ENCODE measurements at regions not wholly inside any gene's neighbourhood (a gene's known extent, or its start where the extent isn't known, plus 50 kb on each side); places are given as distances from the start of the nearest gene placed in this dataset.

DNA sequence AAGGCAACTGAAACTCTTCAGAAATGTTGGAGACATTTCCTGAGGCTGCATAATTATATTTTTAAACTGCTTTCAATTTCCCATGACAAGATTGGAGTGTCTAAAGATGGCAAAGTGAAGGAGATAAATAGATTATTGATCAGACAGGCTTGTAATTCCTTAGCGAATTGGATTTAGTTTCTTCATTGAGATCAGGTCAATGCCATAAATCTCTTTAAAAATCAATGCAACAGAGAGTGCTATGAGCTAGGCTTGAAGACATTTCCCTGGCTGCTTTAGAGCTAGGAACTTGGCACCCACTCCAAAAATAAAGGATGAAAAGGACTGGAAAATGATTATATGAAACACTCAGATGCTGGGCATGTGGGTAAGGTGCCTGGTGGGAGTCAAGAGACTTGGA lies 828.4 kb downstream of the TLR4 start:
- no peak for DNase-seq

DNA sequence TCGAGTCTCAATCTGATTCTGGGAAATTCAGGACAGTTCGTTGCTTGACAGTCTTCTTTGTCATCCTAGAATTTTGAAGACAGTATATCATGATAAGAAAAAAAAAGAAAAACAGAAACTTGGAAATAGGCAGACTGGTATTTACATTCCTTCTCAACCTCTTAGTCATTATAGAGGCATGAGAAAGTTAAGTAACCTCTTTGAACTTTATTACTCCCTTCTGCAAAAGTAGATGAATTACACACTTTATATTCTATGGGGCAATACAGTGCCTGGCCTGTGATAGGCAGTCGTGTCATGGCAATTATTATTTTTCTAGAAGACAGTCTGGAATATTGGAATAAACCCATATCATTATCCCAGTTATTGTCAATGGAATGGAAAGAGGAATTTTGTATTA lies 828.9 kb downstream of the TLR4 start:
- peak; percentile 44 for DNase-seq

DNA sequence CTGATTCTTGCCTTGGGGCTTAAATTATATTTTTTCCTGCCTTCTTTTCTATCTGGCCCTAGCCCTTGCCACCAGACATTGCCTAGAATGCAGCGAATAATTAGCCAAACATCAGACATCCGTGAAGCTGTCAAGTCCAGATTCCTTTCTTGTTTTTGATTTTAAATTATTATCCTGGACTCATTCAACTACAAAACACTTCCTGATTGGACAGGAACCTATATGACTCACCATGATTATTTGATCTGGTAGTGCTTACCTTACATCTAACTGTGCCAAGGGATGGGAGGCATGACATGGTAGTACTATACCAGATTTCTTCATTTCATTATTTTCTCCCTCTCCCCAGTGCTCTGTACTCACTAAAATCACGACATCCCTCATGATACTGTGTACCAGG lies 829.6 kb downstream of the TLR4 start:
- DNase-seq, result no peak

GRCh38 chr9:118536153-118536552 lies 832.0 kb downstream of the TLR4 start:
- no peak for DNase-seq

DNA sequence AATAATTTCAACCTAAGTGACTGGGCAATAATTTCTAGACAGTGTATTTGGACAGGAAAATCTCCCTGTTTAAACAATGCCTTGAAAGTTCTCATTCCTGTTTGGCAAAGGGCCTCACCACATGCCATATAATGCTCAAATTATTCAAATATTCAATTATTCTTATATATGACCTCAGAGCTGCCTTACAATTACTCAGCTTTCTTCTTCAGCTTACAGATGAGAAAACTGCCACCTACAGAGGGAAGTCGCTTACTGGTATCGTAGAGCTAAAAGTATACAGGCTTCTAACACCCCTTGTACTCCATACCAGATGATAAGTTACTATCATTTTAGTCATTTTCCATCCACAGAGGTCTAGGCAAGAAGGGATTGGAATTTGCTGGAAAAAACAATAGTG lies 830.3 kb downstream of the BRINP1 start:
- no peak for DNase-seq

DNA sequence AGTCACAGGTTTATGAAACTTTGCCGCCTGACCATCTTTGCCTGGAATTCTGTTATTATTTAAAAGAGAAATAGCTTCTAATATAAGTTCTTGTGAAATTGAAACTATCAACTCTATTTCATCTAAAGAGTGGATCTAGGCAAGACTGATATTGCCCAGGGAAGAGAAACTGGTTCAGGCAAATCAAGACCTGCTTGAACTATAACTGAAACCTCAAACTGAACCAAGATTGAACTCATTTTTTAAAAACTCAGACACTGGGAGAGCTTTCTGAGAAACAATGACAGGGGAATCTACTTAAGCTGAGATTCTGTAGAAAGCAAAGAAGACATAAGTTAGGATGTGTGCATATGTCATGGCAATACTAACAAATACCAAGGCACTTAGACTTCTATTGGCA lies 815.8 kb downstream of the BRINP1 start:
- DNase-seq, result no peak

DNA sequence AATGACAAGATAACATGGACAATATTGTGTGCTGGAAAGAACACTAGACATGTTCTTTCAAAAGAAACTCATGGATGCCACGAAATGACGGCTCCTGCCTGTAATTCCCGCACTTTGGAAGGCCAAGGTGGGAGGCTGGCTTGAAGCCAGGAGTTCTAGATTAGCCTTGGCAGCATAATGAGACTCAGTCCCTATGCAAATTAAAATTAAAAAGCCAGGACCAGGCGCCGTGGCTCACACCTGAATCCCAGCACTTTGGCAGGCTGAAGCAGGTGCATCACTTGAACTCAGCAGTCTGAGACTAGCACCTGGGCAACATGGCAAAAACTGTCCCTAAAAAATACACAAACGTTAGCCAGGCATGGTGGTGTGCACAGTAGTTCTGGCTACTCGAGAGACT lies 814.2 kb downstream of the BRINP1 start:
- DNase-seq, result no peak

GRCh38 chr9:118558026-118558425 lies 811.2 kb downstream of the BRINP1 start:
- DNase-seq, result peak; percentile 20

DNA sequence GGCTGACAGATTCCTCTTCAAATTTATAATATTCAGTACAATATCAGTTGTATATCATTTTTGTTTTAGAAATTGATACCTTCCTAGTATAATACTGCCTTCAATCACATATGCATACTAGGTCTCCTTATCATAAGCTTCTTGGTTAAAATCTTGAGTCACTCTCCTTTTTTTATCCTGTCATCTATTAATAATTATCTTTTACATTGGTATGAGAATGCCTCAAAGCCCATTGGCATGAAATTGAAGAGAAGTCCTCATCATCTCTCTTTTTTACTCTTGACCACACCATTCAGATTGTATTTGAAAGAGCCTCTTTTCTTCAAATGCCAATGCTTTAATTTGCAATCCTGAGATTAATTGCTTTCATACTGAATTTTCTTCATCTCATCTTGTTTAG lies 810.3 kb downstream of the BRINP1 start:
- no peak for DNase-seq

DNA sequence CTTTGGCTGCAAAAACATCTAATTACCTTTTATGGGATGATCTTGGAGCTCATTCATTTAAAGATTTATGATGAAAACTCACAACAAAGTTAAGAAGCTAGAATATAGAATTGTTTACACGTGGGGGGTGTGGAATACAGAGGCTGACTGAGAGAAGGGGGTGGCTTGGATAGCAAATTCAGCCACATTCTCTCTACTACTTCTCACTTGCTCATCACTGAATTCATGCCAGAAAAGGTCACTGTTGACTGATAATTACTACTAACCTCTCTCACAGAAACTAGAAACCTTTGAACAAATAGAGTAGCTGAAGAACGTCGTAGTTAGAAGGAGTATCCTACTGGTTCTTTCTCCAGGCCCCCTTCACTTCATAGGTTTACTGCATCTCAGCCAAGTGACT lies 808.2 kb downstream of the BRINP1 start:
- no peak for DNase-seq

GRCh38 chr9:118563677-118564076 lies 805.6 kb downstream of the BRINP1 start:
- peak; percentile 38 for DNase-seq

DNA sequence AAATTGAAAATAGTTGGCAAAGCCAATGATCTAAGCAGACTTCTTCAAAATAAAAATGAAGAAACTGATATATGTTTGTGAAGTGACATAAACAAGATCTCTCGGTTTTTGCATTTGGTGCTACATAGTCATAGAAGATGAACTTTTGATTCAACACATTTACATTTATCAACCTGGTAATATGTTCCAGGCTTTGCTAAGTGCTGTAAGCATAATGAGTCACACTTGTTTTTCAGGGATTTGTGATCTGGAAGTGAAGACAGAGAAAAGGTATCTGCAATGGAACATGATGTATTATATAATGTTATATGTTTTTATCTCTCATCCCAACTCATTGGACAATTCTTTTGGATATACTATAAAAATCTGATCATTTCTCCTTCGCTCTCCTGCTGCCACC lies 801.4 kb downstream of the BRINP1 start:
- no peak for DNase-seq

GRCh38 chr9:118568704-118569103 lies 800.5 kb downstream of the BRINP1 start:
- no peak for DNase-seq

GRCh38 chr9:118569148-118569547 lies 800.1 kb downstream of the BRINP1 start:
- DNase-seq, result no peak

DNA sequence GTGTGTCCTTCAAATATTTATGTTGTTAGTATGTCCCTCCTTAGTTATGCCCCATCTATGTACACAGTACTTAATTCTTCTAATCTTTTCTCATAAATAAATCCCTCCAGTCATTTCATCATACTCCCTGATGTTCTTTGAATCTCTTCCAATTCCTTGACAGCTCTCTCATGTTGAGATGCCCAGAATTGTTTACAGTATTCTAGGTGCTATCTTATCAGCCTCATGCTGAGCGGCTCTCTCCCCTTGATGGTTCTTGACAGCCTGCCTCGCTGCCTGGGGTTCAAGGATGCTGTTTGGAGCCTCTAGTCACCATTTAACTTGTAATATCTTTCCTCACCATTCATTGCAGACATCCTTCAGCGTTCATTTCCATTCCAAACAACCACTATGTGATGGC lies 799.2 kb downstream of the BRINP1 start:
- no peak for DNase-seq

DNA sequence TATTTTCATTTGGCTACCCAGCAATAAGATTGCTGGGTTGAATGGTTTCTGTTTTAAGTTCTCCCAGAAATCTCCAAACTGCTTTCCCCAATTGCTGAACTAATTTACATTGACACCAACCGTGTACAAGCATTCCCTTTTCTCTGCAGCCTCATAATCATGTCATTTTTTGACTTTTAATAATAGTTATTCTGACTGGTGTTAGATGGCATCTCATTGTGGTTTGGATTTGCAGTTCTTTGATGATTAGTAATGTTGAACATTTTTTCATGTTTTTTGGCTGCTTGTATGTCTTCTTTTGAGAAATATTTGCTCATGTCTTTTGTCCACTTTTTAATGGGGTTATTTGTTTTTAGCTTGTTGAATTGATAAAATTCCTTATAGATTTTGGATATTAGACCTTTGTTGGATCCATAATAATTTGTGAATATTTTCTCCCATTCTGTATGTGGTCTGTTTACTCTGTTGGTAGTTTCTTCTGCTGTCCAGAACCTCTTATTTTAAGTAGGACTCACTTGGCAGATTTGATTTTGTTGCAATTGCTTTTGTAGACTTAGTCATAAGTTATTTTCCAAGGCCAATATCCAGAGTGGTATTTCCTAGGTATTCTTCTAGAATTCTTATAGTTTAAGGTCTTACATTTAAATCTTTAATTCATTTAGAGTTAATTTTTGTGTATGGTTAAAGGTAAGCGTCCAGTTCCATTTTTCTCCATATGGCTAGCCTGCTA lies 793.7 kb downstream of the BRINP1 start:
- DNase-seq, result peak; percentile 60

DNA sequence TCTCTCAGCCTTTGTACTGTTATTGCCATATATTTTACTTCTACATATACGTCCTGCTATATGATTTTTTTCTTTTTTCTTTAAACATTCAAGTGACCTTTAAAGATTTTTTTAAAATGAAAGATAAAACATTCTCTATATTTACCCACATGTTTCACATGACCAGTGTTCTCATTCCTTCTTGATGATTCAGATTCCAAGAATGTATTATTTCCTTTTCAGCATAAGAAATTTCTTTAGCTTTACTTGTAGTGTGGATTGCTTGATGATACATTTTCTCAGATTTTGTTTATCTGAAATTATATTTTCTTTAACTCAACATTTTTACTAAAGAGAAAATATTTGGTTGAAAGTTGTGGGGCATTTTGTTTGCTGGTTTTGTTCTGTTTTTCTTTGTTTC lies 792.1 kb downstream of the BRINP1 start:
- peak; percentile 80 for DNase-seq

- peak; percentile 75 for DNase-seq
Observed at GRCh38 chr9:118578467-118578866, 790.8 kb downstream of the BRINP1 start.

- no peak for DNase-seq
Observed at GRCh38 chr9:118583414-118583813, 785.8 kb downstream of the BRINP1 start.

DNA sequence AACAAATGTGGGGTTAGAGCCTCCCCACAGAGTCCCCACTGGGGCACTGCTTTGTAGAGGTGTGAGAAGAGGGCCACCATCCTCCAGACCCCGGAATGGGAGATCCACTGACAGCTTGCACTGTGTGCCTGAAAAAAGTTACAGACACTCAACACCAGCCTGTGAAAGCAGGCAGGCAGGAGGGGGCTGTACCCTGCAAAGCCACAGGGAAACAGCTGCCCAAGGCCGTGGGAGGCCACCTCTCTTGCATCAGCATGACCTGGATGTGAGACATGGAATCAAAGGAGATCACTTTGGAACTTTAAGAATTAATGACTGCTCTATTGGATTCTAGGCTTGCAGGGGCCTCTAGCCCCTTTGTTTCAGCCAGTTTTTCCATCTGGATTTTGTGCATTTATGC lies 782.3 kb downstream of the BRINP1 start:
- no peak for DNase-seq

DNA sequence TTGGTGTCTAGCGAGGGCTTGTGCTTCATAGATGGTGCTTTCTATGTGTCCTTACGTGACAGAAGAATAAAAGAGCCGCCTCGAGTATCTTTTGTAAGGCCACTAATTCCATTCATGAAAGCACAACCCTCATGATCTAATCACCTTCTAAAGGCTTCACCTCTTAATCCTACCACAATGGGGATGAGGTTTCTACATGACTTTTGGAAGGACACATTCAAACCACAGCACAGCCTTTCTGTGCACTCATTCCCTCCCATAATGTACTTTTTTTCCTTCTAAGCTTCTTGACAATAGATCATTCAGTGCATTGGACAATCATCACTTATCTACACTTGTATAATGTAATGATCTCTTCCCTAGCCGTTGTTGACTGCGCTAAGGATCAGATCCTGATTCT lies 774.8 kb downstream of the BRINP1 start:
- no peak for DNase-seq

DNA sequence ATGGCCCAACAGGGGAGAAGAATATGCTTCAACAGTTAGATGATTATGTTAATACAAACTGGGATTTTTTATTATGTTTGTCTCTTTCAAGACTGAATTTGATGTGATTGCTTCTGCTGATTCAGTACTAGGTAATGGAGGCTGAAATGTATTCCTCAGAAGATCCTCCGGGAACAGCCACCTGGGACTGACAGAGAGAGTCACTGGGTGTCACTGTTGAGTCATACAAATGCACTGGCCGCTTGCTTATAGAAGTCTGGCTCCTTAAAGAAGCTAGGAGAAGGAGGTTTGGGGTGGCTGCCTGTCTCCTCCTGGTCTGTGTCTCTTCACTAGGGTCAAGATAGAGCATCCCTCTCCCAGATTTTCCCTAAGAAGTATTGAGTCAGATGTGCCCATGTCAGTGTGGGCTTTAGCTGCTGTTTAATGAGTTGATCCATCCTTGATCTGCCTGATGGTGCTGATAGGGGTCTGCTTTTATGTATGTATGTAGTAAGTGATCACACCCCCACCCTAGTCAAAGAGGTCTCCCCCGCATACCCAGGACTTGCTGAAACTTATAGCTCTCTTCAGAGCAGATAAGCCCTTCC lies 773.4 kb downstream of the BRINP1 start:
- peak; percentile 67 for DNase-seq

DNA sequence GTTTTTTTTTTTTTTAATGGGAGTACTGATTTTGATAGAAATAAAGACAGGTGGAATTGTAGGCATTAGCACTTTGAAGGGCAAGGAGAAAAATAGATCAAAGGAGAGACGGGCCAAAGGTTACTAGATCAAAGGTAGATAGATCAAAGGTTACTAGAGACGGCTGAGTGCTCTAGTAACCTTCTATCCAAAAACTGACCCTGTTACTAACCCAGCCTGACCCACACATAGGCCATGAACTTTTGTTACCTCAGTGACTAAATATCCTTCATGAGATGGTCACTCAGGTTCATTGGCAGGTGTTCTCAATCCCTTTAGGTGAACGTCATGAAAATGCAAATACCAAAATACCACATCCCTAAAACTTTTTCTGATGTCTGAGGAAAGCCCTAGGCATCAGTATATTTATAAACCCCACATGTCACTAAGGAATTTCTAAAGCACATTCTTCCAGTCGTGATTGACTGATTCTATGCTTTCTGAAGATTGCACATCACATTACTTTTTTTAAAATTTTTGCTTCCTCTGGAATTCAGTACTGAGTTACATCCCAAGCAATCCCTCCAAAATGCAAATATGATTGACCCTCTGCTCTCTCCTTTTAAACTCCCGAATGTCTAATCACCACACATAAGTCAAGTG lies 772.7 kb downstream of the BRINP1 start:
- no peak for DNase-seq

DNA sequence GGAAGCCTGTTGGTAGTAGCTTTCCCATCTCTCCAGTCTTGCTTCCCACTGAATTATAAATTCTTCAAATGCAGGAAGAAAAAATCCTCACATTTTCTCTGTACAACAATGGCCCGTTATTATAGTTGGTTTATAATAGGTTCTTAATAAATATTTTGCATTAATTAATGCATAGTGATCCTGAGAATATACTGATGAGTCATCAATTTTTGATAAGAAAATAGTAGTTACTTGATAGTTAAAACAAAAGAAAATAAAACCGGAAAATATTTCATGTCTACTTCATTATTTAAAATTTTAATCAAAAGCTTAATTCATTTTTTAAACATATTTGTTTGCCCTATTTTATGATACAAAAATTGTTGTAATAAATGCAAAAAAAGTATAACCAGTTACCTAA lies 762.6 kb downstream of the BRINP1 start:
- no peak for DNase-seq
